Left lung (tissue), 4 donors: ENCODE measurements at regions not wholly inside any gene's neighbourhood (a gene's known extent, or its start where the extent isn't known, plus 50 kb on each side); places are given as distances from the start of the nearest gene placed in this dataset.

ENCODE experiments used
- ATAC-seq: fragments of 200-7000 bp; cut with Tn5 transposase; one replicate; pipeline ENCODE4 v1.9.1; 2020; ENCODE audit warnings: moderate library complexity
- DNase-seq, 4 donors: peaks; one replicate each; pipeline ENCODE4 v3.0.0-alpha.2; 2013 to 2020
- H3K27ac ChIP-seq, 2 donors: fragments of 200-600 bp; sonication (generic) in 1 of 2; one replicate each; pipeline versions ENCODE4 v1.5.0 to v1.8.0; 2020 to 2021
- H3K27me3 ChIP-seq, 2 donors: fragments of 200-600 bp; sonication (generic) in 1 of 2; one replicate each; pipeline versions ENCODE4 v1.5.0 to v1.8.0; 2020 to 2021
- H3K36me3 ChIP-seq, 2 donors: fragments of 200-600 bp; sonication (generic) in 1 of 2; one replicate each; pipeline versions ENCODE4 v1.5.0 to v1.8.0; 2020 to 2021
- H3K4me1 ChIP-seq, 2 donors: fragments of 200-600 bp; one replicate each; pipeline ENCODE4 v1.8.0; 2021
- H3K4me3 ChIP-seq, 2 donors: fragments of 200-600 bp; sonication (generic) in 1 of 2; one replicate each; pipeline versions ENCODE4 v1.5.0 to v1.8.0; 2020 to 2021; ENCODE audit warnings: mild to moderate bottlenecking in 1 of 2
- H3K9me3 ChIP-seq, 2 donors: fragments of 200-600 bp; sonication (generic) in 1 of 2; one replicate each; pipeline versions ENCODE4 v1.5.0 to v1.8.0; 2020 to 2021
- CTCF ChIP-seq, 2 donors: fragments of 200-600 bp; sonication (generic) in 1 of 2; IDR thresholded peaks; one replicate each; pipeline versions ENCODE4 v1.5.0 to v1.8.0; 2021; ENCODE audit warnings: antibody characterized with exemption in 2 of 2
- intact Hi-C, 2 donors: fragments of 100-400 bp; cut with DNase I; formaldehyde crosslinking; loops; one replicate each; pipeline versions ENCODE4 v1.11.2 to v1.14.2; 2022
- donor health status: DM: no; HTN: yes; CAD: no.
- donor health status: DM: no; HTN: no; CAD: no.

DNA sequence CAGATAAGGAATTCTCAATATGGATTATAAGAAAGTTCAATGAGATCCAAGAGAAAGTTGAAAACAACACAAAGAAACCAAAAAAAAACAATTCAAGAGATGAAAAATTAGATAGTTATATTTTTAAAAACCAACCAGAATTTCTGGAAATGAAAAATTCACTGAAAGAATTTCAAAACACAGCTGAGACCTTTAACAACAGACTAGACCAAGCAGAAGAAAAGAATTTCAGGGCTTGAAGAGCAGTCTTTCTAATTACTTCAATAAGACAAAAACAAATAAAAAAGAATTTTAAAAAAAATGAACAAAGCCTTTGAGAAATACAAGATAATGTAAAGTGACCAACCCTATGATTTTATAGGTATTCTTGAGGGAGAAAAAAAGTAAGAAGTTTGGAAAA, 155.4 kb downstream of the ZMAT3 start:
- Histone ChIP-seq H3K4me1 (no peaks in the 10 kb centered on the region), H3K9me3 (peaks cover 0 to 50% of the 10 kb centered on the region in 2 donors), H3K4me3 (no peak overlapping the region), H3K27ac (no peak overlapping the region), H3K36me3 (no peaks in the 10 kb centered on the region), H3K27me3 (no peaks in the 10 kb centered on the region)
- ATAC-seq (no peak), DNase-seq (no peak)
- TF ChIP-seq CTCF (IDR thresholded peaks at IDR 0.05): no peak
- intact Hi-C loops: no loop called here

- no peak for ATAC-seq
- H3K27me3 ChIP-seq: no peaks in the 10 kb centered on the region
- H3K36me3 ChIP-seq: no peaks in the 10 kb centered on the region
- TF ChIP-seq CTCF (IDR thresholded peaks at IDR 0.05): no peak
- H3K4me3 ChIP-seq: no peak overlapping the region
- H3K4me1 ChIP-seq: no peaks in the 10 kb centered on the region
- no peak overlapping the region for H3K27ac ChIP-seq
- intact Hi-C loops: no loop called here
- peaks cover 0 to 52% of the 10 kb centered on the region in 2 donors for H3K9me3 ChIP-seq
- DNase-seq: no peak
These were observed 156.2 kb downstream of the ZMAT3 start for GRCh38 chr3:178915365-178915764.

- Histone ChIP-seq H3K4me3 (no peak overlapping the region), H3K9me3 (peaks cover 0 to 10% of the 10 kb centered on the region in 2 donors), H3K27me3 (no peaks in the 10 kb centered on the region), H3K36me3 (no peaks in the 10 kb centered on the region), H3K4me1 (no peaks in the 10 kb centered on the region), H3K27ac (no peak overlapping the region)
- no peak for DNase-seq
- intact Hi-C loops: no loop called here
- no peak for TF ChIP-seq CTCF (IDR thresholded peaks at IDR 0.05)
- ATAC-seq: no peak
These were observed 164.5 kb downstream of the ZMAT3 start for GRCh38 chr3:178907081-178907480.

DNA sequence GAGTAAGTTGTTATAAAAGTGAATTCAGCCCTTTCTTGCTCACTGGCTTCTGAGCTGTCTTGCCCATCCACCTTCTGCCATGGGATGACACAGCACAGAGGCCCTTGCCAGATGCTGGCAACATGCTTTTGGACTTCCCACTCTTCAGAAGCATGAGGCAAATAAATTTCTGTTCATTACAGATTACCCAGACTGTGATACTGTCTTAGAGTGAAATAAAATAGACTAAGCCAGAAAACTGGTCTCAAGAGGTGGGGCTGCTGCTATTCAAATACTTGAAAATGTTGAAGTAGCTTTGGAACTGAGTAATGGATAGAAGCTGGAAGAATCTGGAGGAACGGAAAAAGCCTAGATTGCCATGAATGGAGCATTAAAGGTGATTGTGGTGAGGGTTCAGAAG, 170.4 kb downstream of the ZMAT3 start:
- no peak overlapping the region for H3K27ac ChIP-seq
- DNase-seq (peak in 1 of 4 donors; percentile 5), ATAC-seq (peak; percentile 87)
- no peaks in the 10 kb centered on the region for H3K36me3 ChIP-seq
- H3K4me3 ChIP-seq: no peak overlapping the region
- intact Hi-C loops: no loop called here
- no peaks in the 10 kb centered on the region for H3K27me3 ChIP-seq
- H3K9me3 ChIP-seq: no peaks in the 10 kb centered on the region
- TF ChIP-seq CTCF (IDR thresholded peaks at IDR 0.05): no peak
- H3K4me1 ChIP-seq: no peaks in the 10 kb centered on the region

GRCh38 chr3:178900029-178900646, 171.5 kb downstream of the ZMAT3 start:
- Histone ChIP-seq H3K27me3 (no peaks in the 10 kb centered on the region), H3K27ac (no peak overlapping the region), H3K4me1 (no peaks in the 10 kb centered on the region), H3K36me3 (no peaks in the 10 kb centered on the region), H3K9me3 (no peaks in the 10 kb centered on the region), H3K4me3 (no peak overlapping the region)
- intact Hi-C loops: no loop called here
- DNase-seq: no peak
- TF ChIP-seq CTCF (IDR thresholded peaks at IDR 0.05): no peak
- ATAC-seq: no peak
